GM18907 (cell line): ENCODE measurements at regions not wholly inside any gene's neighbourhood (a gene's known extent, or its start where the extent isn't known, plus 50 kb on each side); places are given as distances from the start of the nearest gene placed in this dataset.
"Not testable (repeated sequence)": the region's sequence is repeated elsewhere in the genome, so short reads cannot be mapped to it uniquely, and the experiment has no call there.

ENCODE experiments used
- ATAC-seq: cut with Tn5 transposase; IDR thresholded peaks from one replicate; pipeline ENCODE4 v1.9.1; 2021; ENCODE audit warnings: mild to moderate bottlenecking, moderate library complexity; ENCODE audit not compliant: unreplicated experiment

DNA sequence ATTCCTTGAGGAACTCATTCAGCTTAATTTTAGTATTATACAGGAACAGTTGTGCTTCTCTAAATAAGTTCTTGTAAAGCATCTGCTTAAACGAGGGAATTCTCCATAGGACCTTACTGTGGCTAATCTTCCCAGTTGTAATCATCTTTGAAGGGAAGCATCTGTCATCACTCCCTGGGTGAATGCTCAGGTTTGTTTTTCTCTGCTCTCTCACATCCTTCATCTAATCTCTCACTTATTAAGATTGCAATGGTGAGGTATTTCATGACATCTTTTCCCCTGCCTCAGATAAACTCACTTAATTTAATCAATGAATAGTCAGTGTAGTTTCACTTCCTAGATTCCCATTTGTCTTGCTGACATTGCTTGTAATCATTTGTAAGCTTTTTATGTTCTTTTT is 121.8 kb upstream of the ADAMTS3 start:
- no peak for ATAC-seq

DNA sequence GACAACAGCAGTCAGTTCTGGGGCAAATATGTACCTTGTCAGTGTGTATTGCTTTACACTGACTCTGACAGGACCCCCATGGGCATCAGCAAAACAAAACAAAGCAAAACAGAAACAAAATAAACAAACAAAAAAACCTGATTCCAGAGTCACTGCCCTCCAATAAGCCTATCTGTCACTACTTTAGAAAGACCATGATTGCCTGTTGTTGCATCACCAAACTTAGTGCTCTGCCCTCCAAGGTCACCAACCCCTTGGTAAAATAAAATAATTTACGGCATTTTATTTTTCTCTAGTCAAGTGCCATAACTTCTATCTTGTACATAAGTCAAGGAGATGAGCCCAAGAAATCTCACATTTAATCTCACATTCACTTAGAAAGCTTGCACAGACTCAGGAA is 120.9 kb upstream of the ADAMTS3 start:
- ATAC-seq = no peak

DNA sequence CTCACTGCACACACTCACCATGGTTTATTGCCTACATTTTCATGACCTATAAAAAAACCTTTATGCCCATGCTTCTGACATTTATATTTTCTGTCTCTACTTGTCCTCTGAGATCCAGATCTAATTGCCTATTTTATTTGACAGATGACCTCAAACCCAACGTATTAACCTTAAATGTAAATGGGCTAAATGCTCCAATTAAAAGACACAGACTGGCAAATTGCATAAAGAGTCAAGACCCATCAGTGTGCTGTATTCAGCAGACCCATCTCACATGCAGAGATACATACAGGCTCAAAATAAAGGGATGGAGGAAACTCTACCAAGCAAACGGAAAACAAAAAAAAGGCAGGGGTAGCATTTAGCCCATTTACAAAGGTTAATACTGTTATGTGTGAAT is 117.4 kb upstream of the ADAMTS3 start:
- ATAC-seq = not testable (repeated sequence)

DNA sequence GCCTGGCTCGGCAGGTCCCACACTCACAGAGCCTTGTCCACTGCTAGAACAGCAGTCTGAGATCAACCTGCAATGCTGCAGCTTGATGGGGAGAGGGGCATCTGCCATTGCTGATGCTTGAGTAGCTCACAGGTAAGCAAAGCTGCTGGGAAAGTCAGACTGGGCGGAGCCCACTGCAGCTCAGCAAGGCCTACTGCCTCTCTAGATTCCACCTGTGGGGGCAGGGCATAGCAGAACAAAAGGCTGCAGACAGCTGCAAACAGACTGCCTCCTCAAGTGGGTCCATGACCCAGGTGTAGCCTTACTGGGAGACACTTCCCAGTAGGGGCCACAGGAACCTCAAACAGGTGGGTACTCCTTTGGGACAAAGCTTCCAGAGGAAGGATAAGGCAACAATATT is 110.6 kb upstream of the ADAMTS3 start:
- no peak for ATAC-seq

DNA sequence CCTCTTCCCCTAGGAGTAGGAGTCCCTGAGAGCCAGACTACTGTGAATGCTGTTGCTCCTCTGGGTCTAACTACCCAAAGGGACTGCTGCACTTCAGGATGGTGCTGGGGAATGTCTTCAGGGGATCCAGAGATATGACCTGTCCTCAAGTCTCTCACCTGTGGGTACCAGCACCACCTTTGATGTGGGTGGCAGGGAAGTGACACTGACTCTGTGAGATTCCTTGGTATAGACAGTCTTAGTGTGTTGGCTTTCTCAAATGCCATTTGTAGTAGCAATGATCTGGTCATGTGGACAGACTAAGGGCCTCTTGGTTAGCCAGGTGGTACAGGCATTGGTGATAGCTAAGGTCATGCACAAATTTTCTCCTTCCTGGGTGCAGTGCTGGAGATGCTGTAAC is 108.9 kb upstream of the ADAMTS3 start:
- ATAC-seq = no peak

DNA sequence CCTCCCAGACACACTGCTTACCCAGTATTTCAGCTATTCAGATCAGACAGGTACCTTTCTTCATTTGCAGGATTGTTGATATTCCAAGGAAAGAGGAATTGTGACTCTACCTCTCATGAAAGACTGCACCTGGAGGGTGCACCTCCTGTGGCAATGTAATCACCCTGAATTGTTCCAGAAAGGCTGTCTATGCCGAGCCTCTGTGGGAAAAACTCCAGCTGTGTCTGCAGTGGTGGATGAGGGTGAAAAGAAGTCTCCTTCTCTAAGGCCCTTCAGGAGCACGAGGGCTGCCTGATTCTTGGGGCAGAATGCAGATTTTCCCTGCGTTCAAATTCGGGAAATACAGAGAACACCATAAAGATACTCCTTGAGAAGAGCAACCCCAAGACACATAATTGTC is 108.2 kb upstream of the ADAMTS3 start:
- no peak for ATAC-seq

DNA sequence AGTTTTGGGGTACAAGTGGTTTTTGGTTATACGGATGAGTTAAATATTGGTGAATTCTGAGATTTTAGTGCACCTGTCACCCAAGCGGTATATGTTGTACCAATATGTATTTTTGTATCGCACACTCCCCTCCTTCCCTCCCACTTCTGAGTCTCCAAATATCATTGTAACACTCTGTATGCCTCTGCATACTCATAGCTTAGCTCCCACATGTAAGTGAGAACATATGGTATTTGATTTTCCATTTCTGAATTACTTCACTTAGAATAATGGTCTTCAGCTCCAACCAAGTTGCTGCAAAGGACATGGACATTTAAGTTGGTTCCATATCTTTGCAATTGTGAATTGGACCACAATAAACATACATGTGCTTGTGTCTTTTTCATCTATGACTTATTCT is 103.0 kb upstream of the ADAMTS3 start:
- ATAC-seq = no peak

DNA sequence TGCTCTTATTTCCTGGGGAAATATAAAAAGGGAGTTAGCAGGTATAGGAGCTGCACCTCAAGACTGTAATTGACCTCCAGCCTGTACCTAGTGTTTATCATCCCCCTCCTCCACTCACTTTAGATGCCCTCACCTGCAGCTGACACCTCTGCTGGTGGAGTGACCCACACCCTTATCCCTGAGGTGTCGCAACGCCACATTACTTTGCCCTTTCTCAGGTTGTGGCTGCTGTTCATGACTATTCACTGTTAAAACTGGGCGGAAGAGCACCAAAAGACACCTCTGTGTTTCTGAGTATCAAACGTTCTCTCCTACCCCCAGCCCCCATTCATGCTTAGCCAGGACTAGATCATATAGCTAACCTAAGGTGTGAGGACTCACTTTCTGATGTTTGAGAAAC is 101.5 kb upstream of the ADAMTS3 start:
- ATAC-seq = no peak

DNA sequence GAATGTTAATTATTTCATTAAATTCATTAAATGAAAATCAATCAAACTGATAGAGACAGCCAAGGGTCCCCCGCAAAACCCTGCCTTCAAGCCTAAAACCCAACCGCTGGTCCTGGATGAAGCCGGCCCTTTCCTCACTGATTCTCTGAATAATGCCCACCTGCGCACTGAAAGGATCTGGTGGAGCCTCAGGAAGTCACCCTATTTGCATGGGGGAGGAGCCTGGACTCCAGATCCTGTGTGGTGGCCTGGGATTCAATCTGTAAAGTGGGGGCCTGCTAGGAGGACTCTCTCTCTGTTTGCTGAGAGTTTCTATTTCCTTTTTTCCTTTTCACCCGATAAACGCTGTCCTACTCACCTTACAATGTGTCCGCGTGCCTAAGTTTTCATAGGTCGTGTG is 97.9 kb upstream of the ADAMTS3 start:
- ATAC-seq = no peak

DNA sequence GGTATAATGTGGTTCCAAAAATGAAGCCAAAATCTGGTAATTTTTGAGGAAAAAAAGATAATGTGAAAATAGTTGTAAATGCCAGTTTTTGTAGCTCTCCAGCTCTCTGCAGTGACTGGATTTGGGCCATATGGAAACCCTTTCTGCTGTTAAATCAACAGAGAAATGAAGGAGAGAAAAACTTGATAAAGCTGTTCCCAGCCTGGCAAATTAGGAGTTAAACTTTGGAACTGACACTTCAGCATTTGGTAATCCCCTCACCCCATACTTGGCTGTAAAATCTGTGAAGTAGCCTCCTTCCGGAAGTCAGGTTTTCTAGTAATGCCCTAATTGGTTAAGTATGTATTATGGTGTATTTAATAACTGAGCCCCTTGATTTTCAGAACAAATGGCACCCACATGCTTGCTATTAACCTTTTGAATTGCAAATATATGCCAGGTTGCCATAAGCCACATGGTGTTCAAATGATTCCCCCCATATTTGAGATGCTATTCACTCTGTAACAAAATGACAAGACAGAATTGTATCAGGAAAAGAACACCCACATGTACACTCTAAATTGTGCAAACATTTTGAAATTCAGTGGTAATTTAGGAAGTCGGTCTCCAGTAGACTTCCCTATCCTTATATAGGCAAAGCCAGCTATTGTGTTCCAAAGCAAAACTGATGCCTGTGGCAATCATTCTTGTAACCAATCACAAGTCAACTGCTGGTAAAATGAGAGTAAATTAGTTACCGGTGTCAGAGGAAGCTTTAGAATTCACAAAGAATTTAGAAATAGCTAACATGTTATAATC is 96.3 kb upstream of the ADAMTS3 start:
- no peak for ATAC-seq

DNA sequence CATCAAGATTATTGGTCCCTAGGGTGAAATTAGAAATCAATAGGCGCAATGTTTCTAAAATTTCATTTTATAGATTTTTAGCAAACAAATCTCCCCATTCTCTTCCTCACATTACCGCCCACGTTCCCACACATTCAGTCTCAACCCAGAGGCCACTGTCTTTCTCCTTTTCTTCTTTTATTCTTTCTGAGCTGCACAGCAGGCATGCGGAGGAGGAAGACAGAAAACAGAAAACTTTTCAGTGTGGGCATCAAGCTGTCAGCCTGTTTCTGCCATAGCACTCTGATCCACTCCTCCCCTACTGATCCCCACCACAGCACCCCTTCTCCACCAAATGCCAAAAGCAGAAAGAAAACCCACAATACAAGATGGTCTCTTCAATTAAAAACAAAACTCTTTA is 94.8 kb upstream of the ADAMTS3 start:
- ATAC-seq = no peak

DNA sequence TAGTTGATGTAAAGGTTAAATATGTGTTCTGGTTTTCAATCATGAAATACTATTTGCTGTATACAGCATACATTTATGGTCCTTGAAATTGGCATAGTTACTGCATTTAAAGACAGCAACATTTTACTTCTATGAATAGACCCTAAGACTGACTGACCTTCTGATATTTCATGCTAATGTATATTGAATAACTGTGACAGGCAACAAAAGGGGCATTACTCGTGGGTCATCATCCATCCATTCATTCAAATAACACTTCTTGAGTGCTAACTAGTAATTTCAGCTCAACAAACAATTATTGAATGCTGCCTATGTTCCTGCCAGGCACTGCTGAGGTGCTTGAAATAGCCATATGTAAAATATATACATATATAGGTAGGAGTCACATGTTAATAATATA is 92.8 kb upstream of the ADAMTS3 start:
- ATAC-seq = no peak

DNA sequence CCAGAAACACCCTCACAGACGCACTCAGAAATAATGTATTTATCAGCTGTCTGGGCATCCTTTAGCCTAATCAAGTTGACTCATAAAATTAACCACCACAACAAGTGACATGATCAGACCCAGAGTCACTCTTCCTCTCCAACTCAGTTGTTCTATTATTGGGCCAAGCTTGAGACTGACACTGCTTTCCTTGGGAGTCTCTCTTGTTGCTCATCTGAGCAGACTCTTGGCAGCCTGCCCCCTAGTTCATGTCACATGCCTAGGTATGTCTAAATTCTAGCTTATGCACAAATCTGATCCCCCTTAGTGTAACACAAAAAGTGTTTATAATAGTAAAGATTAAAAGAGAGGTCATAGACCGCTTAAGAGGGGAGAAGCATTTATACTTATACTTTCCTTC is 72.6 kb upstream of the ADAMTS3 start:
- no peak for ATAC-seq

DNA sequence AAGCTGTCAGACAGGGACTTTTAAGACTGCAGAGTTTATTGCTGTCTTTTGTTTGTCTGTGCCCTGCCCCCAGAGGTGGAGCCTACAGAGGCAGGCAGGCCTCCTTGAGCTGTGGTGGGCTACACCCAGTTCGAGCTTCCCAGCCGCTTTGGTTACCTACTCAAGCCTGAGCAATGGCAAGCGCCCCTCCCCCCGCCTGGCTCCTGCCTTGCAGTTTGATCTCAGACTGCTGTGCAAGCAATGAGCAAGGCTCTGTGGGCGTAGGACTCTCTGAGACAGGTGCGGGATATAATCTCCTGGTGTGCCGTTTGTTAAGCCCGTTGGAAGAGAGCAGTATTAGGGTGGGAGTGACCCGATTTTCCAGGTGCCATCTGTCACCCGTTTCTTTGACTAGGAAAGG is 67.8 kb upstream of the ADAMTS3 start:
- ATAC-seq = not testable (repeated sequence)

DNA sequence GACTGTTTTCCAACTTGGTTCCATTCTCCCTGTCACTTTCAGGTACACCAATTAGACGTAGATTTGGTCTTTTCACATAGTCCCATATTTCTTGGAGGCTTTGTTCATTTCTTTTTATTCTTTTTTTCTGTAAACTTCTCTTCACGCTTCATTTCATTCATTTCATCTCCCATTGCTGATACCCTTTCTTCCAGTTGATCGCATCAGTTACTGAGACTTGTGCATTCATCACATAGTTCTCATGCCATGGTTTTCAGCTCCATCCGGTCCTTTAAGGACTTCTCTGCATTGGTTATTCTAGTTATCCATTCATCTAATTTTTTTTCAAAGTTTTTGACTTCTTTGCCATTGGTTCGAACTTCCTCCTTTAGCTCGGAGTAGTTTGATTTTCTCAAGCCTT is 66.9 kb upstream of the ADAMTS3 start:
- not testable (repeated sequence) for ATAC-seq

DNA sequence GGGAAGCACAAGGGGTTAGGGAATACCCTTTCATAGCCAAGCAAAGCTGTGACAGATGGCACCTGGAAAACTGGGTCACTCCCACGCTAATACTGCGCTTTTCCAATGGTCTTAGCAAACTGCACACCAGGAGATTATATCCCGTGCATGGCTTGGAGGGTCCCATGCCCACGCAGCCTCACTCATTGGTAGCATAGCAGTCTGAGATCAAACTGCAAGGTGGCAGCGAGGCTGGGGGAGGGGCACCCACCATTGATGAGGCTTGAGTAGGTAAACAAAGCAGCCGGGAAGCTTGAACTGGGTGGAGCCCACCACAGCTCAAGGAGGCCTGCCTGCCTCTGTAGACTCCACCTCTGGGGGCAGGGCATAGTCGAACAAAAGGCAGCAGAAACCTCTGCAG is 63.2 kb upstream of the ADAMTS3 start:
- not testable (repeated sequence) for ATAC-seq

DNA sequence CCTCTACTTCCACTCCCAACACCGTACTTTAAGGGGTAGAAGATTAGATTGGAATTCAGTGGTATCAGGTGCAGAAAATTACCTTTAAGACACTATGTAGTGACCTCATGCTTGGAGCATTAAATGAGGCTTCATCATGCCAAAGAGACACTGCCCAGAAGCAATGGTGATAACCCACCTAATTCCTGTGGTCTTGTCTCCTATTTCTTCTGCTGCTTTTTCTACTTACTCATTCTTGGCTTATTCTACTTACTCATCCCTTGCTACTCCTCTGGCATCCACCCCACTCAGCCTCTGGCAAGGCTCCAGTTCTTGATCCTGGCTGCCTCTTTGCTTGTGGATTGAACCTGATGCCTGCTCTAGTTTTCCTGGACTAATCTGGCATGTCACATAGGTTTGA is 62.3 kb upstream of the ADAMTS3 start:
- no peak for ATAC-seq

DNA sequence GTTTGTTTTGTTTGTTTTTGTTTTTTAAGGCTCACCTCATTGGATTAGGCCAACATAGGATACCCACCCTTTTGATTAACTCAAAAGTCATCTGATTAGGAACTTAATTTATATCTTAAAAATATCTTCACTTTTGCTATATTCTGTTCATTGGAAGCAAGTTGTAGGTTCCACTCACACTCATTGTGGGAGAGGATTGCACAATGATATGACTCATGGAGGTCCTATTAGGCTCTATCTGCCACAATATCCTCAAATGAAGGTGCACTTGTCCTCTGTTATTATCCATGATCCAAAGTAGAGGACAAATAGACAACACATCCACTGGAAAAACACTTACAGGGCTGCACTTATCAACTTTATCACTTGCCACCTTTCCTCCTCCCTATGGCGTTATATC is 60.5 kb upstream of the ADAMTS3 start:
- no peak for ATAC-seq

DNA sequence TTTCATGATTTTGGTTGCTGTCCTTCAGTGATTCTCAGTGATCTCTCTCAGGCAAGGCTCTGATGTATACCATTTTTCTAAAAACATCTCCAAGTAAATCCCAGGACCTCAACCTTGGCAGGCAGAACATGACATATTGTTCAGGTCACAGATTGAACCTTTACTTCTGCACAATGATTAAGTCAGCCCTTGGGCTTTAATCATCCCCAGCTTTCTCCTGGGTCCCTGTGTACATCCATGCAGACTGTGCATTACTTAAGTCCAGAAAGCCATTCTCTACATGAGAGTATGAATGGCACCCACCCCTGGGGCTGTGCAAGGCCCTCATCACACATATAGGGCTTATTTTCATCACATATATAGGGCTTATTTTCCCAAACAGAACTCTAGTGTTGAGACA is 58.7 kb upstream of the ADAMTS3 start:
- ATAC-seq = no peak
